NCI-H1092 treated with DMSO at 0.1 percent for 48 hours (cell line): ENCODE measurements at regions not wholly inside any gene's neighbourhood (a gene's known extent, or its start where the extent isn't known, plus 50 kb on each side); places are given as distances from the start of the nearest gene placed in this dataset.
"Not testable (repeated sequence)": the region's sequence is repeated elsewhere in the genome, so short reads cannot be mapped to it uniquely, and the experiment has no call there.

Experiments used
- DNase-seq: peaks from one replicate; lab custom pipeline; 2025; lab: John Stamatoyannopoulos, UW

- no peak for DNase-seq
These were observed 68.5 kb downstream of the MRPL36 start for GRCh38 chr5:1731091-1731639.

- no peak for DNase-seq
These were observed 69.2 kb downstream of the MRPL36 start for GRCh38 chr5:1730487-1730847.

GRCh38 chr5:1729641-1730486 is 69.8 kb downstream of the MRPL36 start:
- no peak for DNase-seq

- DNase-seq: no peak
These were observed 70.8 kb downstream of the MRPL36 start for GRCh38 chr5:1728846-1729245.

GRCh38 chr5:1727571-1727970 is 72.1 kb downstream of the MRPL36 start:
- no peak for DNase-seq

GRCh38 chr5:1726956-1727355 is 72.7 kb downstream of the MRPL36 start:
- no peak for DNase-seq

- DNase-seq: no peak
These were observed 73.2 kb downstream of the MRPL36 start for GRCh38 chr5:1726469-1726865.

- no peak for DNase-seq
These were observed 73.8 kb downstream of the MRPL36 start for GRCh38 chr5:1725641-1726468.

GRCh38 chr5:1724822-1725602 is 74.6 kb downstream of the MRPL36 start:
- no peak for DNase-seq

- no peak for DNase-seq
These were observed 75.4 kb downstream of the MRPL36 start for GRCh38 chr5:1723957-1724821.

- no peak for DNase-seq
These were observed 76.2 kb downstream of the MRPL36 start for GRCh38 chr5:1723476-1723875.

- no peak for DNase-seq
These were observed 76.8 kb downstream of the MRPL36 start for GRCh38 chr5:1722877-1723276.

GRCh38 chr5:1720396-1721110 is 79.1 kb downstream of the MRPL36 start:
- no peak for DNase-seq

- no peak for DNase-seq
These were observed 79.8 kb downstream of the MRPL36 start for GRCh38 chr5:1719860-1720259.

GRCh38 chr5:1718669-1719068 is 81.0 kb downstream of the MRPL36 start:
- no peak for DNase-seq

GRCh38 chr5:1710091-1710490 is 89.5 kb downstream of the MRPL36 start:
- not testable (repeated sequence) for DNase-seq

GRCh38 chr5:1709171-1709803 is 90.3 kb downstream of the MRPL36 start:
- no peak for DNase-seq

- DNase-seq: no peak
These were observed 91.0 kb downstream of the MRPL36 start for GRCh38 chr5:1708592-1709141.

GRCh38 chr5:1707467-1707866 is 92.2 kb downstream of the MRPL36 start:
- DNase-seq: no peak

GRCh38 chr5:1706428-1706827 is 93.2 kb downstream of the MRPL36 start:
- DNase-seq: no peak
